ENCODE measurements at regions not wholly inside any gene's neighbourhood (a gene's known extent, or its start where the extent isn't known, plus 50 kb on each side); places are given as distances from the start of the nearest gene placed in this dataset.
A peak's percentile ranks its signal among the peaks of the same experiment; 100 is the strongest.

- H3K4me2 ChIP-seq (ENCODE audit: insufficient read depth, insufficient read length, low read length), result peak overlapping the region; percentile 27
- no peaks in the 10 kb centered on the region for H3K27me3 ChIP-seq (ENCODE audit: insufficient read depth, low read length)
- peaks cover 10% of the 10 kb centered on the region; the same call in 1 of the 2 replicates for H3K4me1 ChIP-seq (ENCODE audit: insufficient read depth, low read length)
- no peak overlapping the region for H3K56ac ChIP-seq (ENCODE audit: insufficient read length, low read depth, low read length)
- no peak overlapping the region for H4K8ac ChIP-seq (replicated peaks; ENCODE audit: insufficient read length, low read depth, low read length)
- Mint-ChIP-seq H3K36me3 (ENCODE audit: insufficient read depth in 1 of 3, low read depth in 3 of 3) (no peaks in the 10 kb centered on the region), H3K4me1 (peaks cover 33 to 36% of the 10 kb centered on the region in 2 experiments), H3K4me3 (no peak overlapping the region; a peak in 1 of 5 replicates), H3K27me3 (ENCODE audit: low read depth) (peaks cover 11% of the 10 kb centered on the region), H3K9me3 (no peaks in the 10 kb centered on the region), H3K27ac (peak overlapping the region in 1 of 3 experiments; percentile 28; a peak in 2 of 7 replicates)
- H3K18ac ChIP-seq (ENCODE audit: insufficient read length, low read depth, low read length), result no peak overlapping the region
- no peaks in the 10 kb centered on the region for H3K79me1 ChIP-seq (ENCODE audit: insufficient read depth, low read depth, low read length, poor library complexity, severe bottlenecking)
- no peak overlapping the region for H3T11ph ChIP-seq (ENCODE audit: low read length)
- no peak overlapping the region for H3K14ac ChIP-seq (ENCODE audit: insufficient read depth, low read length)
- DNase-seq, result peak; percentile 78
- H4K20me1 ChIP-seq (ENCODE audit: control insufficient read depth, insufficient read depth, insufficient read length), result no peaks in the 10 kb centered on the region
- no peak overlapping the region for H3K9ac ChIP-seq (ENCODE audit: extremely low read depth, insufficient read length, low read length)
- WGBS (ENCODE audit: extremely low coverage, insufficient read length, low lambda C conversion rate), result no CpG with 5 or more reads among the region's 4 CpGs
- no peak overlapping the region for H2BK120ac ChIP-seq (ENCODE audit: low read depth, low read length, poor library complexity, severe bottlenecking)
- H3K9me3 ChIP-seq (ENCODE audit: control insufficient read depth, low read depth, low read length), result no peaks in the 10 kb centered on the region
- no peak overlapping the region for H2BK5ac ChIP-seq (ENCODE audit: insufficient read length, low read length)
- H3K23me2 ChIP-seq (ENCODE audit: insufficient read length, low read depth, low read length, poor library complexity, severe bottlenecking), result no peaks in the 10 kb centered on the region
- H3K4ac ChIP-seq (ENCODE audit: low read depth, low read length), result no peak overlapping the region
- no peak overlapping the region for H2BK12ac ChIP-seq (ENCODE audit: insufficient read length, low read depth, low read length)
- no peak overlapping the region for H2AFZ ChIP-seq (ENCODE audit: low read length)
- no peak overlapping the region for H3K27ac ChIP-seq (ENCODE audit: insufficient read length, low read depth, low read length)
- no peaks in the 10 kb centered on the region for H3K79me2 ChIP-seq (ENCODE audit: insufficient read depth, low read length)
- H2BK20ac ChIP-seq (ENCODE audit: low read depth, low read length, poor library complexity, severe bottlenecking), result no peak overlapping the region
- TF ChIP-seq CTCF (conservative IDR thresholded peaks at IDR 0.05), result no peak
- H2BK15ac ChIP-seq (ENCODE audit: low read depth, low read length), result no peak overlapping the region
- H4K5ac ChIP-seq (ENCODE audit: insufficient read length, low read depth, low read length), result no peak overlapping the region
- H2AK5ac ChIP-seq (ENCODE audit: insufficient read length, low read length), result no peak overlapping the region
- no peak overlapping the region for H4K91ac ChIP-seq (ENCODE audit: insufficient read length, low read depth, low read length)
- no peak overlapping the region for H3K23ac ChIP-seq (ENCODE audit: insufficient read length, low read depth, low read length)
Measured at GRCh38 chr3:137854533-137855261, 90.6 kb downstream of the SOX14 start.

All from H9 (cell line).